ENCODE measurements at regions not wholly inside any gene's neighbourhood (a gene's known extent, or its start where the extent isn't known, plus 50 kb on each side); places are given as distances from the start of the nearest gene placed in this dataset.

DNA sequence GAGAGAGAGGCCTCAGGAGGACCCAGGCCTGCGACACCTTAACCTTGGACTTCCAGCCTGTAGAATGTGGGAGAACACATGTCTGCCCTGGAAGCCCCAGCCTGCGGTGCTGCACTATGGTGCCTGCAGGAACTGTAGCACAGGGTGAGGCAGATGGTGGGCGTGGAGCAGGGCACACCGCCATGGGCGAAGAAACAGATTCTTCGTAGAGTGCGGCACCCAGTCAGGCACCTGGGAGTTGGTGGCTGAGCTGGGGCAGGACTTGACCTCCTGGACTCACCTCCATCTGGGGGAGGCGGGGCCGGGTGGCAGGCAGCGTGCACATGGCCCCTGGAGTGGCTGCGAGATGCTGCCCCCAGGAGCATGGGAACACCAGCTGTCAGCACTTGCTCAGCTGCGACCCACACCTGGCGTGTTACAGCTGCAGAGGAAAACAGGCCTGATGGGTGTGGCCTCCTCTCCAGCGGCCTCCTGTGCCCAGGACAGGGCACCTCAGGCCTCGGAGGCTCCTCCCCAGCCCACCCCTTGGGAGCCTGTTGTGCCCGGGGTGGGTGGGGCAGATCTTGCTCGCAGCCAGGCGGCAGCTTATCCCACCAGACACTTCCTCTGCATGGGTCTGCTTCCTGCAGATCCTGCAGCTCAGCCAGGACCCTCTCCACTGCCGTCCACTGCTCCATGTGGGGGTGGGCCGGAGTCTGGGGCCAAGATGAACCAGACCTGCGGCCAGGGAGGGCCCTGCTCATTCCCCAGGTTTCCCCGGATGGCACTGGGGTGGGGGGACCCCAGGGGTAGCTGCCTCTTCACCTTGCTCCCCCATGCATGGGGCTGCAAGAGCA is 80.4 kb downstream of the MYEOV start:
- Histone ChIP-seq H3K18ac (ENCODE audit: low read depth in 1 of 2, low read length in 2 of 2) (peak overlapping the region; percentile 9 to 54), H2BK15ac (ENCODE audit: low read depth, poor library complexity, severe bottlenecking) (no peak overlapping the region), H2AFZ (ENCODE audit: low read depth, low read length) (no peak overlapping the region), H2BK120ac (ENCODE audit: low read depth, low read length) (no peak overlapping the region), H3K27me3 (ENCODE audit: control insufficient read depth in 1 of 2, insufficient read depth in 1 of 2, low read length in 2 of 2) (no peaks in the 10 kb centered on the region), H2BK12ac (ENCODE audit: low read length in 2 of 2) (peak overlapping the region in 1 of 2 experiments; percentile 37), H2AK5ac (ENCODE audit: low read length, severe bottlenecking) (no peak overlapping the region), H4K8ac (ENCODE audit: low read length) (peak overlapping the region; percentile 1), H3K14ac (ENCODE audit: low read length in 2 of 2) (peak overlapping the region in 1 of 2 experiments; percentile 79), H3K9ac (ENCODE audit: low read length) (no peak overlapping the region), H3K4me1 (ENCODE audit: control insufficient read depth, insufficient read depth, low read depth, low read length) (peaks cover 10% of the 10 kb centered on the region), H3K4me3 (ENCODE audit: insufficient read depth in 1 of 2, low read depth in 1 of 2, low read length in 2 of 2) (peak overlapping the region in 1 of 2 experiments; percentile 32), H3K4ac (ENCODE audit: low read depth in 1 of 2, low read length in 2 of 2) (peak overlapping the region in 1 of 2 experiments; percentile 42), H3K79me1 (replicated peaks; ENCODE audit: low read length, poor library complexity, severe bottlenecking) (no peaks in the 10 kb centered on the region), H3K23ac (ENCODE audit: low read length in 2 of 2) (peak overlapping the region in 1 of 2 experiments; percentile 54), H3K9me3 (ENCODE audit: control insufficient read depth, low read length) (peaks cover 5% of the 10 kb centered on the region), H3K36me3 (ENCODE audit: control insufficient read depth in 1 of 2, insufficient read depth in 2 of 2, low read depth in 1 of 2, low read length in 2 of 2) (peaks cover 6 to 27% of the 10 kb centered on the region in 2 experiments), H3K27ac (ENCODE audit: low read length, poor library complexity, severe bottlenecking) (no peak overlapping the region), H2BK5ac (ENCODE audit: low read depth, low read length, poor library complexity, severe bottlenecking) (no peak overlapping the region), H3K4me2 (ENCODE audit: low read length, poor library complexity, severe bottlenecking) (no peak overlapping the region), H4K91ac (ENCODE audit: low read length) (peak overlapping the region; percentile 66)
- no peak for DNase-seq
- WGBS = 78% methylated on average over 22 of the region's 22 CpGs

DNA sequence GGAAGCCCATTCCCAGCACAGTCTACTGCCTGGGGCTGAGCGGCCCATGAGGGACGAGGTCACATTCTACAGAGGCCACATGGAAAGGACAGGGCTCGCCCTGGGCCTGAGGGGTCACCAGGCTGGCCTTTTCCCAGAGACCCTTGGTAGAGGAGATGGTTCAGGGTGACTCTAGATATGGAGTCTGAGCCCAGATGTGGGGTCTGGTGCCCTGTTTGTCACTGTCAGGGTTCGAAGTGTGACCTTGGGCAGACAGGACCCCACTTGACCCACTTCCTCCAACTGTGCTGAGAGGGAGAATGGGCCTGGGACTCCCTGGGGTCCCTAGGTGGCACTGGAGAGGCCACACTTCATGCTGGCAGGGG is 81.0 kb downstream of the MYEOV start:
- Histone ChIP-seq H3K18ac (ENCODE audit: low read depth in 1 of 2, low read length in 2 of 2) (peak overlapping the region in 1 of 2 experiments; percentile 9), H2BK15ac (ENCODE audit: low read depth, poor library complexity, severe bottlenecking) (no peak overlapping the region), H2BK5ac (ENCODE audit: low read depth, low read length, poor library complexity, severe bottlenecking) (no peak overlapping the region), H3K79me1 (replicated peaks; ENCODE audit: low read length, poor library complexity, severe bottlenecking) (no peaks in the 10 kb centered on the region), H3K9ac (ENCODE audit: low read length) (no peak overlapping the region), H3K4me2 (ENCODE audit: low read length, poor library complexity, severe bottlenecking) (no peak overlapping the region), H2AFZ (ENCODE audit: low read depth, low read length) (no peak overlapping the region), H3K36me3 (ENCODE audit: control insufficient read depth in 1 of 2, insufficient read depth in 2 of 2, low read depth in 1 of 2, low read length in 2 of 2) (peaks cover 6 to 21% of the 10 kb centered on the region in 2 experiments), H2AK5ac (ENCODE audit: low read length, severe bottlenecking) (no peak overlapping the region), H3K27me3 (ENCODE audit: control insufficient read depth in 1 of 2, insufficient read depth in 1 of 2, low read length in 2 of 2) (no peaks in the 10 kb centered on the region), H3K4ac (ENCODE audit: low read depth in 1 of 2, low read length in 2 of 2) (no peak overlapping the region), H3K14ac (ENCODE audit: low read length in 2 of 2) (no peak overlapping the region), H3K4me1 (ENCODE audit: control insufficient read depth, insufficient read depth, low read depth, low read length) (peaks cover 10% of the 10 kb centered on the region), H2BK120ac (ENCODE audit: low read depth, low read length) (no peak overlapping the region), H4K8ac (ENCODE audit: low read length) (no peak overlapping the region), H2BK12ac (ENCODE audit: low read length in 2 of 2) (peak overlapping the region in 1 of 2 experiments; percentile 91), H3K23ac (ENCODE audit: low read length in 2 of 2) (no peak overlapping the region), H3K27ac (ENCODE audit: low read length, poor library complexity, severe bottlenecking) (no peak overlapping the region), H3K9me3 (ENCODE audit: control insufficient read depth, low read length) (no peaks in the 10 kb centered on the region), H4K91ac (ENCODE audit: low read length) (no peak overlapping the region), H3K4me3 (ENCODE audit: insufficient read depth in 1 of 2, low read depth in 1 of 2, low read length in 2 of 2) (no peak overlapping the region)
- WGBS = 88% methylated on average over 4 of the region's 4 CpGs
- DNase-seq = no peak

DNA sequence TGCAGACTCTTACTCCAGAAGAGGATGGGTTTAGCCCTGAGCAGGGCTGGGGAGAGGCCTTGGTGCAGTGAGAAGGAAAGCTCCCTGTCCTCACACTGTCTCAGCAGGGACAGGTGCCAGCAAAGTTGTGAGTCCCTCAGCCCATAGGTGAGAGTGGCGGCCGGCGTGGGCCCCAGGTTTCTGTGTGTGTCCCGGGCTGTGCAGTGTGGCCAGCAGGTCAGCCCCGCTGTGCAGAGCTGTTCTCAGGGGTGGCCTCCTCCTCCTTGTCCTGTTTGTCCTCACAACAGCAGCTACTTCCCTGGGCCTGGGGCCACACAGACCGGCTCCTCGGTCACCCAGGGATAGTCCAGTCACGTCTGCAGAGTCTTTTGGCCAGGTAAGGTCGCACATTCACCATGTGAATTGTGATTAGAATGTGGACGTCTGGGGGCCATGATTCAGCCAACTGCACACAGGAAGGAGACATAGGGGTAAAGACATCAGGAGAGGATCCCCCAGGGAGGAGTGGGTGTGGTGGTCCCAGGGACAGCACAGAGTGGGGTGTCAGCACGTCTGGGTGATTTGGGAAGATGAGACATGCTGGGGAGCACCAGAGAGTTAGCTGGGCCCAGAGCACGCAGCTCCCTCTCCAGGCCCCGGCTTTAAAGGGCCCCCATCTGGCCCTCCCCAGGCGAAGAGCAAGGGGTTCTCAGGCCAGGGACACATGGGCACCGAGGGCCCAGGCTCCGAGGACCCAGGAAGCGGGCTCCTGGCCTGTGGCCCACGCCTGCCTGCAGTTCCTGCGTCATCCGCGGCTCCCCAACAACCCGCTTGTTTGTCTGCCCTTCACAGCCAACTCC is 81.6 kb downstream of the MYEOV start:
- no peak overlapping the region for H2AFZ ChIP-seq (ENCODE audit: low read depth, low read length)
- H2BK15ac ChIP-seq (ENCODE audit: low read depth, poor library complexity, severe bottlenecking) = no peak overlapping the region
- peaks cover 6 to 18% of the 10 kb centered on the region in 2 experiments for H3K36me3 ChIP-seq (ENCODE audit: control insufficient read depth in 1 of 2, insufficient read depth in 2 of 2, low read depth in 1 of 2, low read length in 2 of 2)
- no peak overlapping the region for H2BK120ac ChIP-seq (ENCODE audit: low read depth, low read length)
- no peak overlapping the region for H2AK5ac ChIP-seq (ENCODE audit: low read length, severe bottlenecking)
- H3K79me1 ChIP-seq (replicated peaks; ENCODE audit: low read length, poor library complexity, severe bottlenecking) = no peaks in the 10 kb centered on the region
- no peak overlapping the region for H3K23ac ChIP-seq (ENCODE audit: low read length in 2 of 2)
- peak overlapping the region in 1 of 2 experiments; percentile 36 for H3K4ac ChIP-seq (ENCODE audit: low read depth in 1 of 2, low read length in 2 of 2)
- H4K8ac ChIP-seq (ENCODE audit: low read length) = no peak overlapping the region
- no peak overlapping the region for H2BK5ac ChIP-seq (ENCODE audit: low read depth, low read length, poor library complexity, severe bottlenecking)
- DNase-seq = no peak
- no peak overlapping the region for H3K27ac ChIP-seq (ENCODE audit: low read length, poor library complexity, severe bottlenecking)
- no peaks in the 10 kb centered on the region for H3K9me3 ChIP-seq (ENCODE audit: control insufficient read depth, low read length)
- H4K91ac ChIP-seq (ENCODE audit: low read length) = no peak overlapping the region
- WGBS = 93% methylated on average over 22 of the region's 22 CpGs
- no peak overlapping the region for H3K4me3 ChIP-seq (ENCODE audit: insufficient read depth in 1 of 2, low read depth in 1 of 2, low read length in 2 of 2)
- H3K9ac ChIP-seq (ENCODE audit: low read length) = no peak overlapping the region
- H3K27me3 ChIP-seq (ENCODE audit: control insufficient read depth in 1 of 2, insufficient read depth in 1 of 2, low read length in 2 of 2) = no peaks in the 10 kb centered on the region
- peak overlapping the region; percentile 9 to 91 for H2BK12ac ChIP-seq (ENCODE audit: low read length in 2 of 2)
- peak overlapping the region in 1 of 2 experiments; percentile 91 for H3K14ac ChIP-seq (ENCODE audit: low read length in 2 of 2)
- H3K18ac ChIP-seq (ENCODE audit: low read depth in 1 of 2, low read length in 2 of 2) = no peak overlapping the region
- H3K4me2 ChIP-seq (ENCODE audit: low read length, poor library complexity, severe bottlenecking) = no peak overlapping the region
- H3K4me1 ChIP-seq (ENCODE audit: control insufficient read depth, insufficient read depth, low read depth, low read length) = peaks cover 10% of the 10 kb centered on the region

Data from mesenchymal stem cell (in vitro differentiated cells and primary cell).